ENCODE measurements at regions not wholly inside any gene's neighbourhood (a gene's known extent, or its start where the extent isn't known, plus 50 kb on each side); places are given as distances from the start of the nearest gene placed in this dataset.

DNA sequence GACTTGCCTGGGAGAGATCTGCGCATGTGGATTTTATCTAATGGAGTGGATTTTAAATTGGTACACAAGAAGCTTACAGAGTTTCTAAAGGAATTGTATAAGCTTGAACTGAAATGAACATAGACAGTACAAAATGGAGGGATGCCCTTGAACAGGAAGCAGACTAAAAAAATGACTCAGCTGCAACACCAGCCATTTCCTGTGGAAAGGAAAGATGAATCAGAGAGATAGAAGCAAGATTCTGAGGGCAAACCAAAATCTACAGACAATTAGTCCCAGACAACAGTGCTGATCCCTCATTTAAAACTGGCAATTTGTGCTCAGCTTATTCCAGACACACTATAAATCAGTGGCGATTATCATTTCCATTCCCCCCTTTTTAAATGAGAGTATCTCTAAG lies 114.6 kb upstream of the TCF21 start:
- TF ChIP-seq, protein P1, sequence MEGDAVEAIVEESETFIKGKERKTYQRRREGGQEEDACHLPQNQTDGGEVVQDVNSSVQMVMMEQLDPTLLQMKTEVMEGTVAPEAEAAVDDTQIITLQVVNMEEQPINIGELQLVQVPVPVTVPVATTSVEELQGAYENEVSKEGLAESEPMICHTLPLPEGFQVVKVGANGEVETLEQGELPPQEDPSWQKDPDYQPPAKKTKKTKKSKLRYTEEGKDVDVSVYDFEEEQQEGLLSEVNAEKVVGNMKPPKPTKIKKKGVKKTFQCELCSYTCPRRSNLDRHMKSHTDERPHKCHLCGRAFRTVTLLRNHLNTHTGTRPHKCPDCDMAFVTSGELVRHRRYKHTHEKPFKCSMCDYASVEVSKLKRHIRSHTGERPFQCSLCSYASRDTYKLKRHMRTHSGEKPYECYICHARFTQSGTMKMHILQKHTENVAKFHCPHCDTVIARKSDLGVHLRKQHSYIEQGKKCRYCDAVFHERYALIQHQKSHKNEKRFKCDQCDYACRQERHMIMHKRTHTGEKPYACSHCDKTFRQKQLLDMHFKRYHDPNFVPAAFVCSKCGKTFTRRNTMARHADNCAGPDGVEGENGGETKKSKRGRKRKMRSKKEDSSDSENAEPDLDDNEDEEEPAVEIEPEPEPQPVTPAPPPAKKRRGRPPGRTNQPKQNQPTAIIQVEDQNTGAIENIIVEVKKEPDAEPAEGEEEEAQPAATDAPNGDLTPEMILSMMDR (IDR thresholded peaks at IDR 0.05; ENCODE audit: low read depth, low read length, missing input control): no peak
- TF ChIP-seq JUND (IDR thresholded peaks at IDR 0.05): no peak
- TF ChIP-seq RAD21 (IDR thresholded peaks at IDR 0.05): no peak
- TF ChIP-seq EGR1 (IDR thresholded peaks at IDR 0.05; ENCODE audit: low read depth in 2 of 2): no peak
